Trophoblast cell (in vitro differentiated cells and primary cell): ENCODE measurements at regions not wholly inside any gene's neighbourhood (a gene's known extent, or its start where the extent isn't known, plus 50 kb on each side); places are given as distances from the start of the nearest gene placed in this dataset.
"Not testable (repeated sequence)": the region's sequence is repeated elsewhere in the genome, so short reads cannot be mapped to it uniquely, and the experiment has no call there.

Experiments used
- DNase-seq, 2 donors: peaks; one replicate each; pipeline ENCODE4 v3.0.0-alpha.2; 2016
- H2AFZ ChIP-seq: 2 replicates; pipeline ENCODE4 v1.6.1; 2013; ENCODE audit warnings: low read length, moderate library complexity, mild to moderate bottlenecking; ENCODE audit not compliant: insufficient read depth, poor library complexity
- H2AK5ac ChIP-seq: 2 replicates; pipeline ENCODE4 v1.6.1; 2013; ENCODE audit warnings: mild to moderate bottlenecking, low read length
- H2BK120ac ChIP-seq: 2 replicates; pipeline ENCODE4 v1.6.1; 2013; ENCODE audit warnings: low read length, mild to moderate bottlenecking, moderate library complexity; ENCODE audit not compliant: insufficient read depth, poor library complexity
- H2BK12ac ChIP-seq: 2 replicates; pipeline ENCODE4 v1.6.1; 2013; ENCODE audit warnings: mild to moderate bottlenecking, low read length, moderate library complexity
- H2BK5ac ChIP-seq: 2 replicates; pipeline ENCODE4 v1.6.1; 2013; ENCODE audit warnings: low read length, low read depth, moderate library complexity, mild to moderate bottlenecking; ENCODE audit not compliant: poor library complexity
- H3K14ac ChIP-seq: 2 replicates; pipeline ENCODE4 v1.6.1; 2013; ENCODE audit warnings: mild to moderate bottlenecking, low read length
- H3K18ac ChIP-seq: 2 replicates; pipeline ENCODE4 v1.6.1; 2013; ENCODE audit warnings: mild to moderate bottlenecking, low read length
- H3K23ac ChIP-seq: 2 replicates; pipeline ENCODE4 v1.6.1; 2013; ENCODE audit warnings: low read length
- H3K27ac ChIP-seq: 2 replicates; pipeline ENCODE4 v1.5.1; 2013; ENCODE audit warnings: low read depth, mild to moderate bottlenecking, inconsistent platforms, low read length, moderate library complexity
- H3K27me3 ChIP-seq: 2 replicates; pipeline ENCODE4 v1.6.1; 2013; ENCODE audit warnings: inconsistent platforms, mild to moderate bottlenecking, low read length, moderate library complexity; ENCODE audit not compliant: insufficient read depth
- H3K36me3 ChIP-seq, 2 experiments: 1 replicate in 1 of 2; 2 replicates in 1 of 2; pipeline ENCODE4 v1.6.1; 2013; ENCODE audit warnings: low read length in 2 of 2, mild to moderate bottlenecking in 2 of 2, moderate library complexity in 1 of 2; ENCODE audit not compliant: insufficient read depth in 2 of 2, control insufficient read depth in 1 of 2
- H3K4ac ChIP-seq: 2 replicates; pipeline ENCODE4 v1.6.1; 2013; ENCODE audit warnings: low read depth, mild to moderate bottlenecking, low read length, moderate library complexity
- H3K4me1 ChIP-seq, 2 experiments: 1 replicate in 1 of 2; 2 replicates in 1 of 2; pipeline ENCODE4 v1.6.1; 2013; ENCODE audit warnings: low read length in 2 of 2, mild to moderate bottlenecking in 2 of 2, moderate library complexity in 1 of 2; ENCODE audit not compliant: insufficient read depth in 2 of 2, control insufficient read depth in 1 of 2
- H3K4me2 ChIP-seq: 2 replicates; pipeline ENCODE4 v1.6.1; 2013; ENCODE audit warnings: inconsistent platforms, mild to moderate bottlenecking, low read length, moderate library complexity
- H3K4me3 ChIP-seq: 2 replicates; pipeline ENCODE4 v1.5.1; 2013; ENCODE audit warnings: mild to moderate bottlenecking, low read depth, low read length, inconsistent platforms
- H3K79me1 ChIP-seq: one replicate; pipeline ENCODE4 v1.6.1; 2013; ENCODE audit warnings: low read length
- H3K79me2 ChIP-seq: 2 replicates; pipeline ENCODE4 v1.6.1; 2013; ENCODE audit warnings: low read length, mild to moderate bottlenecking; ENCODE audit not compliant: control insufficient read depth, insufficient read depth, poor library complexity
- H3K9ac ChIP-seq: 2 replicates; pipeline ENCODE4 v1.6.1; 2013; ENCODE audit warnings: mild to moderate bottlenecking, low read length
- H3K9me3 ChIP-seq: 2 replicates; pipeline ENCODE4 v1.6.1; 2013; ENCODE audit warnings: low read depth, mild to moderate bottlenecking, control low read depth, inconsistent platforms, low read length; ENCODE audit not compliant: insufficient read depth
- H4K12ac ChIP-seq: 2 replicates; pipeline ENCODE4 v1.6.1; 2013; ENCODE audit warnings: low read depth, mild to moderate bottlenecking, low read length, moderate library complexity
- H4K8ac ChIP-seq: 2 replicates; pipeline ENCODE4 v1.6.1; 2013; ENCODE audit warnings: low read depth, mild to moderate bottlenecking, low read length, moderate library complexity
- H4K91ac ChIP-seq: one replicate; pipeline ENCODE4 v1.6.1; 2013; ENCODE audit warnings: low read depth, mild to moderate bottlenecking, low read length, moderate library complexity
- WGBS: extraction: QIAGEN DNeasy Blood & Tissue Kit; methylation state at CpG from one replicate; pipeline ENCODE4 v1.1.7; 2013; ENCODE audit warnings: missing lambda C conversion rate; ENCODE audit not compliant: insufficient read length, insufficient coverage; ENCODE audit errors: extremely low coverage; 5-methylcytosine and 5-hydroxymethylcytosine counted together

DNA sequence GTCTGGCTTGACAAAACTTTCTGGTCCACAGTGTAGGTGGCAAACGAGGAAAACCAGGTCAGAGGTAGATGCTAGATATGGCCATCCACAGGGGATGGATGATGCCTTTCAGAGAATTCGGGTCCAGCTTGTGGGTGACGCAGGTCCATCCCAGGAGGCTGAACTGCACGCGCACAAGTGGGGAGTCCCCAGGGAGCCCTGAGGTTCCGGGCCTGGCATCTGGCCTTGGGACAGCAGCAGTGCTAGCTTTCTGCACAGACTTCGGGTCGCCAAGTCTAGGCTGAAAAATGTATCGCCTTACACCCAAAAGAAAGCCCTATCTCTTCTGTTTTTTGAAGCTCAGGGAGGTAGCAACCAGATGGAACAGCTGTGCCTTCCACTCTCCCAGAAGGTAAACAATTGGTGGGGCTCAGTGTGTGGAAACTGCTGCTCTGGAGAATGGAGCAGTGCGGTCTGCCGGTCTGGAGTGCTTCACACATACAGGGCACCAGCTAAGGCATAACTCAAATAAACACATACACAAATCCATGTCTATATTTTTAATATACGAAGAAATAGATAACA is 119.3 kb upstream of the ACBD5 start:
- no peaks in the 10 kb centered on the region for H3K4me1 ChIP-seq
- no peak overlapping the region for H2AFZ ChIP-seq
- H4K91ac ChIP-seq, result no peak overlapping the region
- no peak overlapping the region for H2AK5ac ChIP-seq
- no peaks in the 10 kb centered on the region for H3K27me3 ChIP-seq
- no CpG with 5 or more reads among the region's 12 CpGs for WGBS
- no peak overlapping the region for H3K9ac ChIP-seq
- H3K4ac ChIP-seq, result no peak overlapping the region
- H3K18ac ChIP-seq, result no peak overlapping the region
- no peak overlapping the region for H4K8ac ChIP-seq
- no peak overlapping the region for H2BK12ac ChIP-seq
- H3K14ac ChIP-seq, result no peak overlapping the region
- DNase-seq, result no peak
- no peaks in the 10 kb centered on the region for H3K79me2 ChIP-seq
- no peak overlapping the region for H4K12ac ChIP-seq
- no peaks in the 10 kb centered on the region for H3K79me1 ChIP-seq
- H3K27ac ChIP-seq, result no peak overlapping the region
- H3K23ac ChIP-seq, result no peak overlapping the region
- no peak overlapping the region for H2BK120ac ChIP-seq
- H3K4me2 ChIP-seq, result no peak overlapping the region
- H3K4me3 ChIP-seq, result no peak overlapping the region
- H3K9me3 ChIP-seq, result peaks cover 2% of the 10 kb centered on the region
- no peaks in the 10 kb centered on the region for H3K36me3 ChIP-seq
- H2BK5ac ChIP-seq, result no peak overlapping the region

DNA sequence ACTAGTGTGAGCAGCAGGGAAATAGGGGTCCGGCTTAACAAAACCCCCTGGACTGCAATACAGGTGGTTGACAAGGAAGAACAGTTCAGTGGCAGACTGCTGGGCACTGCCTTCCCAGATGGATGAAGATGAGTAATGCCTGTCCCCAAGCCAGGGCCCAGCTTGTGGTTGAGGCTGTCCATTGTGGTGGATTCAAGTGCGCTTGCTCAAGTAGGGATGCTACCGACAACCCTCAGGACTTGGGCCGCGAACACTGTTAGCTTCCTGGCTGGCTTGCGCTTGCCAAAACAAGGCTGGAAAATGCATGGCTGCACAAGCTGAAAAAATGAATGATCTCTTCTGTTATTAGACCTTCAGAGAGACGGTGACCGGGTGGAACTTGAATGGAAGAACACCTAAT is 116.1 kb upstream of the ACBD5 start:
- H2BK12ac ChIP-seq, result no peak overlapping the region
- no peak overlapping the region for H2BK5ac ChIP-seq
- no peak overlapping the region for H3K23ac ChIP-seq
- no peak overlapping the region for H4K91ac ChIP-seq
- H2AK5ac ChIP-seq, result no peak overlapping the region
- H3K27me3 ChIP-seq, result no peaks in the 10 kb centered on the region
- DNase-seq, result no peak
- H4K8ac ChIP-seq, result no peak overlapping the region
- H3K4ac ChIP-seq, result no peak overlapping the region
- H2BK120ac ChIP-seq, result no peak overlapping the region
- no peak overlapping the region for H3K9ac ChIP-seq
- peaks cover 2% of the 10 kb centered on the region for H3K9me3 ChIP-seq
- H3K79me2 ChIP-seq, result no peaks in the 10 kb centered on the region
- no peak overlapping the region for H4K12ac ChIP-seq
- H2AFZ ChIP-seq, result no peak overlapping the region
- no peak overlapping the region for H3K4me2 ChIP-seq
- no CpG with 5 or more reads among the region's 8 CpGs for whole genome bisulfite sequencing
- H3K4me1 ChIP-seq, result no peaks in the 10 kb centered on the region
- H3K4me3 ChIP-seq, result no peak overlapping the region
- no peaks in the 10 kb centered on the region for H3K36me3 ChIP-seq
- H3K18ac ChIP-seq, result no peak overlapping the region
- no peak overlapping the region for H3K27ac ChIP-seq
- no peaks in the 10 kb centered on the region for H3K79me1 ChIP-seq
- no peak overlapping the region for H3K14ac ChIP-seq

DNA sequence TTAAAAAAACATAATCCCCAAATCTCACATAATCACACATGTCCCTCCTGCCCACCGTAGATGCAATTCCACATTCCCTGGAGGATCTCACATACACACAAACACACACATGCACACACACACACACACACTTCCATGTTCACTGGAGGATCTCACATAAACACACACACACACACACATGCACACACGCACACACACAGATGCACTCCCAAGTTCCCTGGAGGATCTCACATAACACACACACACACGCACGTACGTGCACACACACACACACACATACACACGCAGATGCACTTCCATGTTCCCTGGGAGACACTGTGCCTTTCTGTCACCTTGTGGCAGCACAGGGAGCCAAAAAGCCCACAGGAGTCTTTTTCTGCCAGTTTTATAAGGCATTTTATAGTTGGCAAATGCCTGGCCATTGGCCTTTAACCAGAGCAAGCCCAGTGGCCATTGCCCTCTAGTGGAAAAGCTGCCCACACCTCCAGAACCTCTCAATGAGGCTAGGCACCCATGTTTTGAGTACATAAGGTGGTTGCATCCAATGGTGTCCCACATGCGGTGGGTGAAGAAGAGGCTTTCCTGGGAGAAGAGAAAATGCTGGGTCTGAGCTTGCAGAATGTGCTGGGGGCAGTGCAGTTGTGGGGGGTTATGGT is 115.4 kb upstream of the ACBD5 start:
- no peak overlapping the region for H2BK5ac ChIP-seq
- no peak overlapping the region for H4K12ac ChIP-seq
- H3K18ac ChIP-seq, result no peak overlapping the region
- H3K27ac ChIP-seq, result no peak overlapping the region
- no peak overlapping the region for H3K9ac ChIP-seq
- no peaks in the 10 kb centered on the region for H3K79me1 ChIP-seq
- DNase-seq, result no peak
- H3K23ac ChIP-seq, result peak overlapping the region; percentile 25
- H2AFZ ChIP-seq, result no peak overlapping the region
- H3K9me3 ChIP-seq, result peaks cover 2% of the 10 kb centered on the region
- no peak overlapping the region for H3K4me3 ChIP-seq
- H3K4me2 ChIP-seq, result no peak overlapping the region
- WGBS, result no CpG with 5 or more reads among the region's 7 CpGs
- H2BK12ac ChIP-seq, result no peak overlapping the region
- no peaks in the 10 kb centered on the region for H3K36me3 ChIP-seq
- no peak overlapping the region for H2AK5ac ChIP-seq
- no peak overlapping the region for H2BK120ac ChIP-seq
- no peaks in the 10 kb centered on the region for H3K79me2 ChIP-seq
- H4K91ac ChIP-seq, result no peak overlapping the region
- no peaks in the 10 kb centered on the region for H3K27me3 ChIP-seq
- H3K4ac ChIP-seq, result no peak overlapping the region
- H3K4me1 ChIP-seq, result no peaks in the 10 kb centered on the region
- H4K8ac ChIP-seq, result no peak overlapping the region
- H3K14ac ChIP-seq, result no peak overlapping the region

DNA sequence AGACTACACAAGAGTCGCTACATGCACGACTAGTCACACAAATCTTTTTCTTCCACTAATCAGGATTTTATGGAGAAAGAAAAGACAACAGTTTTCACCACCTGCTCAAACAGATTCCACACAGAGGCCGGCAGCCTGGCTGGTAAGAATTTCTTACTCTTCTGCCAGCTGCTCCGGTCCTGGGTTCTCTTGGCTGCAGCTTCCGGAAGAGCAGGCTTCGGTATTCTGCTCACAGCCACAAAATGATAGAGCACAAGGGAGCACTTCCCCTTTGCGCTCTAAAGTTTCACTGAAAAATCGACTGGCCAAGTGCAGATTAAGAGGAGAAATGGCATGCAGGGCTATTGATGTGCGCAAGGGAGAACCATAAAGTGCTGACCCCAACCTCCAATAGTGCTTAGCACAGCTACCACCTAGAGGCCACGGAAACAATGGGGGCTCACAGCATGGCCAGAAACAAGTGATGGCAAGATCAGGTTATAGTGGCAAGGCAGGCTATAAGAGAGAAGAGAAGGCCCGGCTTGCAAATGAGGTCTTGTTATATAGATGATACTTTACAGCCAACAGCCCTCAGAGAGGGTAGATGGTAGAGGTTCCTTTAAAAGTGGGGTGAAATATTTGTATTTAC is 114.2 kb upstream of the ACBD5 start:
- not testable (repeated sequence) for H3K14ac ChIP-seq, H2BK120ac ChIP-seq, H4K8ac ChIP-seq, H3K23ac ChIP-seq, H3K4me1 ChIP-seq, H3K9ac ChIP-seq, H2AFZ ChIP-seq, H2BK5ac ChIP-seq, DNase-seq, H3K4me2 ChIP-seq, H3K79me1 ChIP-seq, H3K18ac ChIP-seq, H3K27me3 ChIP-seq, H3K79me2 ChIP-seq, H3K36me3 ChIP-seq, H3K4me3 ChIP-seq, H3K27ac ChIP-seq, H3K9me3 ChIP-seq, H3K4ac ChIP-seq, H4K91ac ChIP-seq, H2BK12ac ChIP-seq, H4K12ac ChIP-seq, H2AK5ac ChIP-seq
- WGBS, result no CpG with 5 or more reads among the region's 11 CpGs
